H9 (cell line): ENCODE measurements at regions not wholly inside any gene's neighbourhood (a gene's known extent, or its start where the extent isn't known, plus 50 kb on each side); places are given as distances from the start of the nearest gene placed in this dataset.

Experiments used
- DNase-seq: peaks from one replicate; pipeline ENCODE4 v3.0.0-alpha.2; 2017
- H2AFZ ChIP-seq: one replicate; pipeline ENCODE4 v1.6.1; 2013; ENCODE audit warnings: mild to moderate bottlenecking, low read length, control low read depth, moderate library complexity
- H2AK5ac ChIP-seq: 2 replicates; pipeline ENCODE4 v1.6.1; 2013; ENCODE audit warnings: low read length, control low read depth, mixed read lengths; ENCODE audit not compliant: insufficient read length
- H2BK120ac ChIP-seq: one replicate; pipeline ENCODE4 v1.6.1; 2013; ENCODE audit warnings: low read depth, mild to moderate bottlenecking, low read length, control low read depth, inconsistent platforms; ENCODE audit not compliant: poor library complexity, severe bottlenecking
- H2BK12ac ChIP-seq: 2 replicates; pipeline ENCODE4 v1.6.1; 2013; ENCODE audit warnings: low read length, control low read depth, mixed read lengths, low read depth; ENCODE audit not compliant: insufficient read length
- H2BK15ac ChIP-seq: 2 replicates; pipeline ENCODE4 v1.6.1; 2013; ENCODE audit warnings: low read depth, low read length, control low read depth
- H2BK20ac ChIP-seq: one replicate; pipeline ENCODE4 v1.6.1; 2013; ENCODE audit warnings: low read depth, mild to moderate bottlenecking, low read length, control low read depth, inconsistent platforms; ENCODE audit not compliant: poor library complexity, severe bottlenecking
- H2BK5ac ChIP-seq: 2 replicates; pipeline ENCODE4 v1.6.1; 2013; ENCODE audit warnings: low read length, control low read depth, mixed read lengths; ENCODE audit not compliant: insufficient read length
- H3K14ac ChIP-seq: 2 replicates; pipeline ENCODE4 v1.6.1; 2013; ENCODE audit warnings: low read length, control low read depth; ENCODE audit not compliant: insufficient read depth
- H3K18ac ChIP-seq: 2 replicates; pipeline ENCODE4 v1.6.1; 2013; ENCODE audit warnings: low read depth, mild to moderate bottlenecking, mixed read lengths, low read length, control low read depth; ENCODE audit not compliant: insufficient read length
- H3K23ac ChIP-seq: 2 replicates; pipeline ENCODE4 v1.6.1; 2013; ENCODE audit warnings: low read length, control low read depth, mixed read lengths, low read depth; ENCODE audit not compliant: insufficient read length
- H3K23me2 ChIP-seq: 2 replicates; pipeline ENCODE4 v1.6.1; 2013; ENCODE audit warnings: low read depth, mild to moderate bottlenecking, mixed read lengths, low read length, control low read depth; ENCODE audit not compliant: insufficient read length, poor library complexity, severe bottlenecking
- H3K27ac ChIP-seq: 2 replicates; pipeline ENCODE4 v1.5.1; 2013; ENCODE audit warnings: low read length, control low read depth, mixed read lengths, low read depth; ENCODE audit not compliant: insufficient read length
- H3K27me3 ChIP-seq: 2 replicates; pipeline ENCODE4 v1.6.1; 2013; ENCODE audit warnings: low read length, control low read depth, inconsistent platforms; ENCODE audit not compliant: insufficient read depth
- H3K4ac ChIP-seq: 2 replicates; pipeline ENCODE4 v1.6.1; 2013; ENCODE audit warnings: low read depth, mild to moderate bottlenecking, control low read depth, inconsistent platforms, low read length, moderate library complexity
- H3K4me1 ChIP-seq: 2 replicates; pipeline ENCODE4 v1.6.1; 2013; ENCODE audit warnings: low read length, control low read depth, inconsistent platforms; ENCODE audit not compliant: insufficient read depth
- H3K4me2 ChIP-seq: 2 replicates; pipeline ENCODE4 v1.6.1; 2013; ENCODE audit warnings: low read length, control low read depth, mixed read lengths; ENCODE audit not compliant: insufficient read length, insufficient read depth
- H3K56ac ChIP-seq: 2 replicates; pipeline ENCODE4 v1.6.1; 2013; ENCODE audit warnings: low read depth, mild to moderate bottlenecking, mixed read lengths, low read length, control low read depth; ENCODE audit not compliant: insufficient read length
- H3K79me1 ChIP-seq: 2 replicates; pipeline ENCODE4 v1.6.1; 2013; ENCODE audit warnings: low read depth, mild to moderate bottlenecking, moderate library complexity, low read length, control low read depth, inconsistent platforms; ENCODE audit not compliant: insufficient read depth, poor library complexity, severe bottlenecking
- H3K79me2 ChIP-seq: 2 replicates; pipeline ENCODE4 v1.6.1; 2013; ENCODE audit warnings: low read length, control low read depth, inconsistent platforms; ENCODE audit not compliant: insufficient read depth
- H3K9ac ChIP-seq: 2 replicates; pipeline ENCODE4 v1.6.1; 2013; ENCODE audit warnings: low read length, control low read depth, mixed read lengths; ENCODE audit not compliant: insufficient read length; ENCODE audit errors: extremely low read depth
- H3K9me3 ChIP-seq: one replicate; pipeline ENCODE4 v1.6.1; 2013; ENCODE audit warnings: low read depth, low read length, inconsistent platforms; ENCODE audit not compliant: control insufficient read depth
- H3T11ph ChIP-seq: one replicate; pipeline ENCODE4 v1.6.1; 2013; ENCODE audit warnings: mild to moderate bottlenecking, low read length, control low read depth, inconsistent platforms
- H4K20me1 ChIP-seq: one replicate; pipeline ENCODE4 v1.6.1; 2013; ENCODE audit not compliant: control insufficient read depth, insufficient read length, insufficient read depth
- H4K5ac ChIP-seq: 2 replicates; pipeline ENCODE4 v1.6.1; 2013; ENCODE audit warnings: low read depth, mild to moderate bottlenecking, mixed read lengths, low read length, control low read depth; ENCODE audit not compliant: insufficient read length
- H4K8ac ChIP-seq: replicated peaks from 2 replicates; pipeline ENCODE4 v1.6.1; 2013; ENCODE audit warnings: low read length, control low read depth, mixed read lengths, low read depth; ENCODE audit not compliant: insufficient read length
- H4K91ac ChIP-seq: 2 replicates; pipeline ENCODE4 v1.6.1; 2013; ENCODE audit warnings: low read depth, mild to moderate bottlenecking, moderate library complexity, mixed read lengths, low read length, control low read depth; ENCODE audit not compliant: insufficient read length
- H3K27ac Mint-ChIP-seq, 3 experiments: 2 replicates in 2 of 3; 3 replicates in 1 of 3; pipeline ENCODE4 v1.8.0; 2020 to 2021; ENCODE audit warnings: mixed read lengths in 3 of 3, mild to moderate bottlenecking in 1 of 3, moderate library complexity in 1 of 3
- H3K27me3 Mint-ChIP-seq: 2 replicates; pipeline ENCODE4 v1.8.0; 2021; ENCODE audit warnings: low read depth, mild to moderate bottlenecking, moderate library complexity, mixed read lengths
- H3K36me3 Mint-ChIP-seq, 3 experiments: 2 replicates in 2 of 3; 3 replicates in 1 of 3; pipeline ENCODE4 v1.8.0; 2020 to 2021; ENCODE audit warnings: low read depth in 3 of 3, mixed read lengths in 3 of 3; ENCODE audit not compliant: insufficient read depth in 1 of 3
- H3K4me1 Mint-ChIP-seq, 2 experiments: 2 replicates each; pipeline ENCODE4 v1.8.0; 2020; ENCODE audit warnings: mixed read lengths in 2 of 2
- H3K4me3 Mint-ChIP-seq, 2 experiments: 2 replicates in 1 of 2; 3 replicates in 1 of 2; pipeline ENCODE4 v1.8.0; 2020 to 2021; ENCODE audit warnings: mild to moderate bottlenecking in 2 of 2, mixed read lengths in 2 of 2, moderate library complexity in 1 of 2
- H3K9me3 Mint-ChIP-seq, 2 experiments: 2 replicates in 1 of 2; 3 replicates in 1 of 2; pipeline ENCODE4 v1.8.0; 2020; ENCODE audit warnings: mild to moderate bottlenecking in 2 of 2, mixed read lengths in 2 of 2, moderate library complexity in 1 of 2
- WGBS: extraction: QIAGEN DNeasy Blood & Tissue Kit; methylation state at CpG from one replicate; pipeline ENCODE4 v1.1.7; 2013; ENCODE audit warnings: missing lambda C conversion rate, low lambda C conversion rate, mixed read lengths; ENCODE audit not compliant: insufficient read length; ENCODE audit errors: extremely low coverage; 5-methylcytosine and 5-hydroxymethylcytosine counted together
- TF ChIP-seq, protein P1 (sequence below): fragments of 200-600 bp; sonication (generic); conservative IDR thresholded peaks from 3 replicates; pipeline ENCODE4 v1.8.0; 2021; ENCODE audit warnings: antibody characterized with exemption, mild to moderate bottlenecking

DNA sequence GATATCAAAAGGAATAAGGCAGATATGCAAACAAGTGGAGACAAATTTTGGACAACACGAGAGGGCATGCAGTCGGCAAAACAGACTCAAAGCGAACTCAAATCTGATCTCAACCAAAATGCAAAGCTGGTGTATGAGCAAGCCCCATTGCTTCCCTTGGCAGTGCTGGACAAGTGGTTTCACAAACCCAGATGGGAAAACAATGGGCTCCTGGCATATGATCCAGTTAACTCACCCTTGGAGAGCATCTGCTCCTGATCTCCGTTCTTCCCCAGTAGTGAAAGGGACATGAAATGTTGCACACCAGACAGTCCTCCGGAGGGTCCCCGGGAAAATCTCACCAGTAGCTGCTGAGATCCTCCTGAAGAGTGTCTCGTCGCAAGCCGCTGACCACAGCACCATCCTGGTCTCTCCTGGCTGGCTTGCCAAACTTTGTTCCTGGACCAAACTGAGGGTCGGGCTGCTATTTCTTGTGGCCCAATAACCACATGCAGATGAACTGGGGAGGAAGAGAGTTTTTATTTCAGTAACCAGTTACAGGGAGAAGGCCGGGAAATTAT, 84.3 kb upstream of the THBS2 start:
- no peak overlapping the region for H4K8ac ChIP-seq
- no peaks in the 10 kb centered on the region for H3K79me2 ChIP-seq
- DNase-seq = no peak
- no peak overlapping the region for H2BK120ac ChIP-seq
- H2BK15ac ChIP-seq = no peak overlapping the region
- no peak overlapping the region for H4K5ac ChIP-seq
- no peak overlapping the region for H3K27ac ChIP-seq
- no CpG with 5 or more reads among the region's 11 CpGs for WGBS
- H4K91ac ChIP-seq = no peak overlapping the region
- no peak overlapping the region for H3K14ac ChIP-seq
- H3K4me3 Mint-ChIP-seq = no peak overlapping the region
- no peak overlapping the region for H3K23ac ChIP-seq
- H2BK20ac ChIP-seq = no peak overlapping the region
- H3K4me1 Mint-ChIP-seq = peaks cover 13 to 16% of the 10 kb centered on the region in 2 experiments
- no peak overlapping the region for H2BK12ac ChIP-seq
- no peak overlapping the region for H3T11ph ChIP-seq
- H3K79me1 ChIP-seq = no peaks in the 10 kb centered on the region
- H3K27ac Mint-ChIP-seq = no peak overlapping the region
- H3K4me2 ChIP-seq = no peak overlapping the region
- no peak overlapping the region for H2BK5ac ChIP-seq
- no peak overlapping the region for H2AK5ac ChIP-seq
- H3K4ac ChIP-seq = no peak overlapping the region
- peaks cover 2% of the 10 kb centered on the region for H3K23me2 ChIP-seq
- no peaks in the 10 kb centered on the region for H4K20me1 ChIP-seq
- no peak overlapping the region for H3K56ac ChIP-seq
- TF ChIP-seq, protein P1, sequence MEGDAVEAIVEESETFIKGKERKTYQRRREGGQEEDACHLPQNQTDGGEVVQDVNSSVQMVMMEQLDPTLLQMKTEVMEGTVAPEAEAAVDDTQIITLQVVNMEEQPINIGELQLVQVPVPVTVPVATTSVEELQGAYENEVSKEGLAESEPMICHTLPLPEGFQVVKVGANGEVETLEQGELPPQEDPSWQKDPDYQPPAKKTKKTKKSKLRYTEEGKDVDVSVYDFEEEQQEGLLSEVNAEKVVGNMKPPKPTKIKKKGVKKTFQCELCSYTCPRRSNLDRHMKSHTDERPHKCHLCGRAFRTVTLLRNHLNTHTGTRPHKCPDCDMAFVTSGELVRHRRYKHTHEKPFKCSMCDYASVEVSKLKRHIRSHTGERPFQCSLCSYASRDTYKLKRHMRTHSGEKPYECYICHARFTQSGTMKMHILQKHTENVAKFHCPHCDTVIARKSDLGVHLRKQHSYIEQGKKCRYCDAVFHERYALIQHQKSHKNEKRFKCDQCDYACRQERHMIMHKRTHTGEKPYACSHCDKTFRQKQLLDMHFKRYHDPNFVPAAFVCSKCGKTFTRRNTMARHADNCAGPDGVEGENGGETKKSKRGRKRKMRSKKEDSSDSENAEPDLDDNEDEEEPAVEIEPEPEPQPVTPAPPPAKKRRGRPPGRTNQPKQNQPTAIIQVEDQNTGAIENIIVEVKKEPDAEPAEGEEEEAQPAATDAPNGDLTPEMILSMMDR = no peak
- H3K36me3 Mint-ChIP-seq = no peaks in the 10 kb centered on the region
- H3K27me3 Mint-ChIP-seq = peaks cover 3% of the 10 kb centered on the region; the same call in 1 of the 2 replicates
- no peaks in the 10 kb centered on the region for H3K27me3 ChIP-seq
- H3K18ac ChIP-seq = no peak overlapping the region
- no peak overlapping the region for H3K9ac ChIP-seq
- no peak overlapping the region for H2AFZ ChIP-seq
- H3K9me3 Mint-ChIP-seq = no peaks in the 10 kb centered on the region
- H3K9me3 ChIP-seq = no peaks in the 10 kb centered on the region
- no peaks in the 10 kb centered on the region for H3K4me1 ChIP-seq
